HCT116 (cell line): ENCODE measurements at regions not wholly inside any gene's neighbourhood (a gene's known extent, or its start where the extent isn't known, plus 50 kb on each side); places are given as distances from the start of the nearest gene placed in this dataset.

Experiments
- ATAC-seq: fragments of 200-7000 bp; cut with Tn5 transposase; 2 replicates; pipeline ENCODE4 v1.9.1; 2020; ENCODE audit warnings: mild to moderate bottlenecking, moderate library complexity
- BruUV-seq: library from RNA; stranded (reverse); fragments of 400-500 nt; replicated peaks from 2 replicates; lab custom pipeline; 2021; lab: Mats Ljungman, UMichigan
- CTCF ChIA-PET: fragments of 300-600 bp; sonication (Branson Sonifier 250); formaldehyde crosslinking; loops from one replicate; lab custom pipeline; 2021; ENCODE audit warnings: antibody characterized with exemption; lab: Charles Lee
- POLR2A ChIA-PET: fragments of 300-600, 350-600 bp; sonication (Branson Sonifier 250); formaldehyde crosslinking; loops from one replicate; lab custom pipeline; 2021; ENCODE audit warnings: antibody characterized with exemption; lab: Charles Lee
- RAD21 ChIA-PET, 2 experiments: fragments of 300-600 bp; sonication (Branson Sonifier 250); formaldehyde crosslinking; loops; one replicate each; lab custom pipeline; 2023; ENCODE audit warnings: low total read pairs in 2 of 2; ENCODE audit not compliant: uncharacterized antibody in 2 of 2, unreplicated experiment in 2 of 2, low non-redundant PET in 1 of 2; lab: Charles Lee
- DNase-seq: peaks from one replicate; pipeline ENCODE4 v3.0.0-alpha.2; 2010; ENCODE audit warnings: low read depth, low spot score
- H2AFZ ChIP-seq: fragments of 200-600 bp; shearing (Covaris generic), sonication (generic); 2 replicates; pipeline ENCODE4 v1.6.1; 2017; ENCODE audit warnings: low read depth, mixed run types, mixed read lengths, antibody characterized with exemption, low read length; ENCODE audit not compliant: poor library complexity, severe bottlenecking
- H3K27ac ChIP-seq: 2 replicates; pipeline ENCODE4 v1.5.1; 2012; ENCODE audit warnings: low read depth, low read length
- H3K27me3 ChIP-seq: fragments of 200-600 bp; sonication (generic); 2 replicates; pipeline ENCODE4 v1.6.1; 2016; ENCODE audit warnings: mixed run types, low read length, mixed read lengths; ENCODE audit not compliant: insufficient read depth
- H3K36me3 ChIP-seq, 2 experiments: fragments of 200-500 bp in 1 of 2; fragments of 200-600 bp in 1 of 2; sonication (Bioruptor generic) in 1 of 2; sonication (generic) in 1 of 2; 2 replicates each; pipeline versions ENCODE4 v1.5.1 to v1.6.1; 2014 to 2016; ENCODE audit warnings: low read length in 2 of 2, inconsistent platforms in 1 of 2, mixed read lengths in 1 of 2, mixed run types in 1 of 2; ENCODE audit not compliant: insufficient read depth in 2 of 2, control insufficient read depth in 1 of 2
- H3K4me1 ChIP-seq, 2 experiments: fragments of 200-600 bp in 1 of 2; sonication (generic) in 1 of 2; 2 replicates each; pipeline versions ENCODE4 v1.5.1 to v1.6.1; 2012 to 2017; ENCODE audit warnings: low read length in 2 of 2, inconsistent platforms in 1 of 2, mild to moderate bottlenecking in 1 of 2, mixed read lengths in 1 of 2, mixed run types in 1 of 2, moderate library complexity in 1 of 2; ENCODE audit not compliant: insufficient read depth in 2 of 2, control insufficient read depth in 1 of 2
- H3K4me2 ChIP-seq: fragments of 200-600 bp; sonication (generic); 2 replicates; pipeline ENCODE4 v1.6.1; 2017; ENCODE audit warnings: mixed run types, low read length, mixed read lengths
- H3K4me3 ChIP-seq, 2 experiments: fragments of 200-600 bp in 1 of 2; sonication (generic) in 1 of 2; replicated peaks in 1 of 2; 2 replicates each; pipeline ENCODE4 v1.5.1; 2011 to 2016; ENCODE audit warnings: low read length in 2 of 2, control low read depth in 1 of 2, low read depth in 1 of 2, mild to moderate bottlenecking in 1 of 2, mixed read lengths in 1 of 2, mixed run types in 1 of 2
- H3K79me2 ChIP-seq: fragments of 200-600 bp; sonication (generic); 2 replicates; pipeline ENCODE4 v1.6.1; 2017; ENCODE audit warnings: mild to moderate bottlenecking, mixed run types, low read length, moderate library complexity, mixed read lengths; ENCODE audit not compliant: insufficient read depth
- H3K9ac ChIP-seq: fragments of 200-600 bp; sonication (generic); 2 replicates; pipeline ENCODE4 v1.6.1; 2016; ENCODE audit warnings: low read length, mixed read lengths
- H3K9me2 ChIP-seq: fragments of 200-600 bp; sonication (generic), shearing (Covaris generic); 2 replicates; pipeline ENCODE4 v1.6.1; 2017; ENCODE audit warnings: mixed run types, mild to moderate bottlenecking, moderate library complexity; ENCODE audit not compliant: insufficient read depth
- H3K9me3 ChIP-seq, 2 experiments: fragments of 200-500 bp in 1 of 2; fragments of 200-600 bp in 1 of 2; sonication (Bioruptor generic) in 1 of 2; sonication (generic) in 1 of 2; 2 replicates each; pipeline ENCODE4 v1.6.1; 2014 to 2017; ENCODE audit warnings: low read length in 2 of 2, mixed read lengths in 2 of 2, inconsistent platforms in 1 of 2, low read depth in 1 of 2, mild to moderate bottlenecking in 1 of 2, mixed run types in 1 of 2, moderate library complexity in 1 of 2; ENCODE audit not compliant: control insufficient read depth in 1 of 2, insufficient read depth in 1 of 2
- H4K20me1 ChIP-seq: fragments of 200-600 bp; sonication (generic), shearing (Covaris generic); 2 replicates; pipeline ENCODE4 v1.6.1; 2017; ENCODE audit warnings: mixed run types, mild to moderate bottlenecking, moderate library complexity; ENCODE audit not compliant: insufficient read depth
- ATF3 ChIP-seq: IDR thresholded peaks from 2 replicates; pipeline ENCODE4 v1.6.1; 2012
- CBX3 ChIP-seq: IDR thresholded peaks from 2 replicates; pipeline ENCODE4 v1.6.1; 2012; ENCODE audit warnings: low read depth
- ELF1 ChIP-seq: IDR thresholded peaks from 2 replicates; pipeline ENCODE4 v1.6.1; 2012; ENCODE audit warnings: low read depth, borderline replicate concordance
- EZH2phosphoT487 ChIP-seq: fragments of 200-600 bp; IDR thresholded peaks from 2 replicates; pipeline ENCODE4 v1.6.1; 2018; ENCODE audit warnings: antibody characterized with exemption, borderline replicate concordance
- JUND ChIP-seq: IDR thresholded peaks from 2 replicates; pipeline ENCODE4 v1.6.1; 2012
- POLR2AphosphoS5 ChIP-seq: IDR thresholded peaks from 2 replicates; pipeline ENCODE4 v1.6.1; 2011; ENCODE audit warnings: mild to moderate bottlenecking, low read depth, low read length, moderate library complexity
- RAD21 ChIP-seq: IDR thresholded peaks from 2 replicates; pipeline ENCODE4 v1.6.1; 2012; ENCODE audit warnings: low read depth, mild to moderate bottlenecking
- SIN3A ChIP-seq: IDR thresholded peaks from 2 replicates; pipeline ENCODE4 v1.6.1; 2012; ENCODE audit warnings: low read depth
- SRF ChIP-seq: IDR thresholded peaks from 2 replicates; pipeline ENCODE4 v1.6.1; 2012; ENCODE audit warnings: low read depth
- YY1 ChIP-seq: IDR thresholded peaks from 2 replicates; pipeline ENCODE4 v1.6.1; 2011; ENCODE audit warnings: low read length, low read depth, moderate library complexity, mild to moderate bottlenecking; ENCODE audit not compliant: insufficient replicate concordance; ENCODE audit errors: extremely low read depth
- ZBTB33 ChIP-seq: IDR thresholded peaks from 2 replicates; pipeline ENCODE4 v1.6.1; 2011; ENCODE audit warnings: mild to moderate bottlenecking, low read length, moderate library complexity; ENCODE audit not compliant: insufficient replicate concordance; ENCODE audit errors: extremely low read depth
- ZFX ChIP-seq: fragments of 450-650 bp; IDR thresholded peaks from 2 replicates; pipeline ENCODE4 v1.6.1; 2017
- intact Hi-C: fragments of 100-400 bp; cut with micrococcal nuclease; formaldehyde crosslinking; loops from 2 replicates; pipeline ENCODE4 v1.10.0; 2022

GRCh38 chr2:176388861-176389260 lies 119.6 kb downstream of the MTX2 start:
- Histone ChIP-seq H3K9ac (no peak overlapping the region), H3K36me3 (no peaks in the 10 kb centered on the region), H3K4me3 (no peak overlapping the region), H3K4me2 (no peak overlapping the region), H3K4me1 (no peaks in the 10 kb centered on the region), H3K9me2 (no peaks in the 10 kb centered on the region), H2AFZ (no peak overlapping the region), H4K20me1 (no peaks in the 10 kb centered on the region), H3K79me2 (no peaks in the 10 kb centered on the region), H3K27ac (no peak overlapping the region), H3K9me3 (no peaks in the 10 kb centered on the region), H3K27me3 (no peaks in the 10 kb centered on the region)
- CTCF ChIA-PET = no interaction called here
- RAD21 ChIA-PET = no interaction called here
- TF ChIP-seq SRF (no peak), JUND (no peak), ATF3 (no peak), ELF1 (no peak), ZBTB33 (no peak), YY1 (no peak), CBX3 (no peak), SIN3A (no peak), RAD21 (no peak), EZH2phosphoT487 (no peak), POLR2AphosphoS5 (no peak), ZFX (no peak)
- ATAC-seq = no peak
- BruUV-seq = no TSS peak
- POLR2A ChIA-PET = no interaction called here
- intact Hi-C loops = no loop called here
- DNase-seq = no peak
